H1 (cell line): ENCODE measurements at regions not wholly inside any gene's neighbourhood (a gene's known extent, or its start where the extent isn't known, plus 50 kb on each side); places are given as distances from the start of the nearest gene placed in this dataset.

ENCODE experiments used
- CTCF ChIA-PET: fragments of 300-600 bp; sonication (Branson Sonifier 250); formaldehyde crosslinking; loops from one replicate; lab custom pipeline; 2021; ENCODE audit not compliant: partially characterized antibody; lab: Charles Lee
- POLR2A ChIA-PET: fragments of 300-600 bp; sonication (Branson Sonifier 250); formaldehyde crosslinking; loops from one replicate; lab custom pipeline; 2021; ENCODE audit warnings: inconsistent platforms; ENCODE audit not compliant: partially characterized antibody; lab: Charles Lee
- DNase-seq, 2 experiments: peaks; one replicate each; pipeline versions ENCODE4 v3.0.0 to v3.0.0-alpha.2; 2010 to 2022; ENCODE audit warnings: low spot score in 2 of 2, low read depth in 1 of 2, mixed read lengths in 1 of 2
- FAIRE-seq: peaks from 2 replicates; lab custom pipeline; 2011; peaks lifted over from hg19 to GRCh38; lab: Jason Lieb, UNC
- H2AFZ ChIP-seq: 2 replicates; pipeline ENCODE4 v1.8.1; 2012; ENCODE audit warnings: low read length, inconsistent platforms
- H2AK5ac ChIP-seq: 2 replicates; pipeline ENCODE4 v1.6.1; 2013; ENCODE audit warnings: low read depth, low read length
- H2BK120ac ChIP-seq: replicated peaks from 2 replicates; pipeline ENCODE3; 2013; ENCODE audit warnings: low read depth, low read length, inconsistent platforms
- H2BK12ac ChIP-seq: 2 replicates; pipeline ENCODE4 v1.6.1; 2013; ENCODE audit warnings: low read depth, low read length
- H2BK15ac ChIP-seq: 2 replicates; pipeline ENCODE4 v1.6.1; 2013; ENCODE audit warnings: low read length
- H2BK20ac ChIP-seq: 2 replicates; pipeline ENCODE4 v1.6.1; 2013; ENCODE audit warnings: low read length
- H2BK5ac ChIP-seq: 2 replicates; pipeline ENCODE4 v1.6.1; 2013; ENCODE audit warnings: low read depth, low read length
- H3K14ac ChIP-seq: 2 replicates; pipeline ENCODE4 v1.6.1; 2013; ENCODE audit warnings: inconsistent platforms; ENCODE audit not compliant: insufficient read length
- H3K18ac ChIP-seq: 2 replicates; pipeline ENCODE4 v1.6.1; 2013; ENCODE audit warnings: low read length; ENCODE audit errors: extremely low read depth
- H3K23ac ChIP-seq: 2 replicates; pipeline ENCODE4 v1.6.1; 2013; ENCODE audit warnings: inconsistent platforms; ENCODE audit not compliant: insufficient read length
- H3K23me2 ChIP-seq: 2 replicates; pipeline ENCODE4 v1.6.1; 2013; ENCODE audit warnings: low read depth, low read length
- H3K27ac ChIP-seq: 2 replicates; pipeline ENCODE4 v1.6.1; 2011; ENCODE audit warnings: low read depth, low read length, inconsistent platforms
- H3K27me3 ChIP-seq, 4 experiments: replicated peaks in 1 of 4; 1 replicate in 1 of 4; 2 replicates in 3 of 4; pipeline versions ENCODE4 v1.6.1 to v1.8.1; 2011 to 2013; ENCODE audit warnings: low read length in 3 of 4, mild to moderate bottlenecking in 3 of 4, inconsistent platforms in 2 of 4, mixed read lengths in 2 of 4, moderate library complexity in 1 of 4; ENCODE audit not compliant: control insufficient read depth in 3 of 4, insufficient read depth in 3 of 4; ENCODE audit errors: extremely low read depth in 1 of 4
- H3K36me3 ChIP-seq, 4 experiments: 2 replicates each; pipeline versions ENCODE4 v1.6.1 to v1.8.1; 2011 to 2013; ENCODE audit warnings: mild to moderate bottlenecking in 4 of 4, low read length in 3 of 4, moderate library complexity in 2 of 4, control low read depth in 1 of 4, inconsistent platforms in 1 of 4; ENCODE audit not compliant: insufficient read depth in 4 of 4, control insufficient read depth in 2 of 4
- H3K4ac ChIP-seq: replicated peaks from 2 replicates; pipeline ENCODE3; 2013; ENCODE audit warnings: low read length, low read depth, mixed read lengths, inconsistent platforms; ENCODE audit not compliant: insufficient read length
- H3K4me1 ChIP-seq, 4 experiments: replicated peaks in 1 of 4; 1 replicate in 1 of 4; 2 replicates in 3 of 4; pipeline versions ENCODE4 v1.6.1 to v1.8.1; 2011 to 2013; ENCODE audit warnings: low read length in 3 of 4, inconsistent platforms in 2 of 4, mixed read lengths in 1 of 4; ENCODE audit not compliant: insufficient read depth in 4 of 4, control insufficient read depth in 3 of 4
- H3K4me2 ChIP-seq, 2 experiments: 2 replicates each; pipeline versions ENCODE4 v1.6.1 to v1.8.1; 2011 to 2013; ENCODE audit warnings: low read depth in 2 of 2, low read length in 2 of 2, control low read depth in 1 of 2, inconsistent platforms in 1 of 2, mild to moderate bottlenecking in 1 of 2; ENCODE audit not compliant: insufficient read depth in 1 of 2
- H3K4me3 ChIP-seq, 4 experiments: fragments of 200-600, 300-600 bp in 1 of 4; sonication (generic), shearing (Covaris generic), sonication (Bioruptor Twin) in 1 of 4; 2 replicates each; pipeline versions ENCODE4 v1.5.1 to v1.8.1; 2011 to 2016; ENCODE audit warnings: low read length in 4 of 4, low read depth in 3 of 4, control low read depth in 2 of 4, inconsistent platforms in 2 of 4, mild to moderate bottlenecking in 2 of 4, mixed read lengths in 1 of 4, moderate library complexity in 1 of 4; ENCODE audit not compliant: insufficient read depth in 2 of 4; ENCODE audit errors: extremely low read depth in 1 of 4
- H3K56ac ChIP-seq: replicated peaks from 2 replicates; pipeline ENCODE3; 2013; ENCODE audit warnings: low read depth, mild to moderate bottlenecking, mixed read lengths, low read length, inconsistent platforms; ENCODE audit not compliant: insufficient read length
- H3K79me1 ChIP-seq: 2 replicates; pipeline ENCODE4 v1.6.1; 2013; ENCODE audit warnings: low read depth, low read length, control low read depth
- H3K79me2 ChIP-seq, 2 experiments: 2 replicates each; pipeline versions ENCODE4 v1.6.1 to v1.8.1; 2012 to 2013; ENCODE audit warnings: low read length in 2 of 2, mild to moderate bottlenecking in 2 of 2, inconsistent platforms in 1 of 2; ENCODE audit not compliant: insufficient read depth in 2 of 2, control insufficient read depth in 1 of 2
- H3K9ac ChIP-seq, 4 experiments: replicated peaks in 1 of 4; 1 replicate in 1 of 4; 2 replicates in 3 of 4; pipeline versions ENCODE4 v1.6.1 to v1.8.1; 2011 to 2013; ENCODE audit warnings: low read depth in 3 of 4, low read length in 3 of 4, control low read depth in 2 of 4, mild to moderate bottlenecking in 2 of 4, moderate library complexity in 2 of 4, inconsistent platforms in 1 of 4; ENCODE audit errors: extremely low read depth in 1 of 4
- H3K9me3 ChIP-seq, 2 experiments: 2 replicates each; pipeline versions ENCODE4 v1.6.1 to v1.8.1; 2012 to 2013; ENCODE audit warnings: mild to moderate bottlenecking in 2 of 2, moderate library complexity in 2 of 2, control low read depth in 1 of 2, inconsistent platforms in 1 of 2, low read depth in 1 of 2, low read length in 1 of 2, mixed read lengths in 1 of 2; ENCODE audit not compliant: insufficient read depth in 2 of 2
- H4K20me1 ChIP-seq, 2 experiments: replicated peaks in 1 of 2; 2 replicates each; pipeline versions ENCODE3 to v1.8.1; 2011 to 2013; ENCODE audit warnings: inconsistent platforms in 2 of 2, low read length in 2 of 2, mild to moderate bottlenecking in 1 of 2; ENCODE audit not compliant: insufficient read depth in 2 of 2, control insufficient read depth in 1 of 2
- H4K5ac ChIP-seq: 2 replicates; pipeline ENCODE4 v1.6.1; 2013; ENCODE audit warnings: low read length, low read depth, mixed read lengths, inconsistent platforms; ENCODE audit not compliant: insufficient read length
- H4K8ac ChIP-seq: 2 replicates; pipeline ENCODE4 v1.8.0; 2013; ENCODE audit warnings: mild to moderate bottlenecking, moderate library complexity, low read length, inconsistent platforms; ENCODE audit not compliant: insufficient read depth; ENCODE audit errors: extremely low read depth
- H4K91ac ChIP-seq: replicated peaks from 2 replicates; pipeline ENCODE3; 2013; ENCODE audit warnings: low read length, mixed read lengths, inconsistent platforms; ENCODE audit not compliant: insufficient read length
- CBX5 ChIP-seq: fragments of 300-800, 300-1000 bp; sonication (generic); IDR thresholded peaks from 2 replicates; pipeline ENCODE4 v1.7.1; 2016; ENCODE audit warnings: antibody characterized with exemption, low read length, low read depth
- CTCF ChIP-seq, 3 experiments: IDR thresholded peaks; 1 replicate in 2 of 3; 2 replicates in 1 of 3; pipeline versions ENCODE4 v1.5.1 to v1.6.1; 2011; ENCODE audit warnings: low read length in 3 of 3, mild to moderate bottlenecking in 3 of 3, inconsistent platforms in 2 of 3, low read depth in 1 of 3, moderate library complexity in 1 of 3; ENCODE audit not compliant: insufficient read depth in 1 of 3; ENCODE audit errors: control extremely low read depth in 1 of 3
- EGR1 ChIP-seq: IDR thresholded peaks from 2 replicates; pipeline ENCODE4 v1.6.1; 2011; ENCODE audit warnings: low read depth, low read length, borderline replicate concordance
- EP300 ChIP-seq, 2 experiments: IDR thresholded peaks; 1 replicate in 1 of 2; 2 replicates in 1 of 2; pipeline ENCODE4 v1.6.1; 2011 to 2012; ENCODE audit warnings: low read depth in 2 of 2, low read length in 2 of 2, mild to moderate bottlenecking in 2 of 2, borderline replicate concordance in 1 of 2, inconsistent platforms in 1 of 2, moderate library complexity in 1 of 2
- FOSL1 ChIP-seq: IDR thresholded peaks from 2 replicates; pipeline ENCODE4 v1.6.1; 2011; ENCODE audit warnings: mild to moderate bottlenecking, low read depth, low read length, moderate library complexity; ENCODE audit not compliant: insufficient read depth
- JUND ChIP-seq: IDR thresholded peaks from 2 replicates; pipeline ENCODE4 v1.6.1; 2011; ENCODE audit warnings: mild to moderate bottlenecking, improper control_type of control experiment, low read length
- KDM1A ChIP-seq: fragments of 200-600, 300-600 bp; sonication (generic); IDR thresholded peaks from 2 replicates; pipeline ENCODE4 v1.7.1; 2016; ENCODE audit warnings: mild to moderate bottlenecking, low read length, borderline replicate concordance
- PHF8 ChIP-seq: fragments of 200-600 bp; sonication (generic); conservative IDR thresholded peaks from 2 replicates; pipeline ENCODE4 v1.7.1; 2012; ENCODE audit warnings: low read depth, mild to moderate bottlenecking, inconsistent platforms, low read length, moderate library complexity
- SAP30 ChIP-seq: fragments of 300-600 bp; sonication (generic); IDR thresholded peaks from 2 replicates; pipeline ENCODE4 v1.7.1; 2012; ENCODE audit warnings: low read length, moderate library complexity, mild to moderate bottlenecking, inconsistent platforms; ENCODE audit not compliant: insufficient read depth, insufficient replicate concordance
- TBP ChIP-seq: IDR thresholded peaks from 2 replicates; pipeline ENCODE4 v1.6.1; 2011; ENCODE audit warnings: low read depth, low read length, improper control_type of control experiment
- TEAD4 ChIP-seq: IDR thresholded peaks from 2 replicates; pipeline ENCODE4 v1.6.1; 2012; ENCODE audit warnings: low read depth, low read length, inconsistent platforms, mixed read lengths
- WGBS, 2 experiments: shearing (Covaris generic) in 1 of 2; methylation state at CpG; one replicate each; pipeline versions ENCODE4 v1.1.6 to v1.1.7; 2013 to 2015; ENCODE audit warnings: low lambda C conversion rate in 2 of 2, mixed read lengths in 2 of 2, inconsistent platforms in 1 of 2, low coverage in 1 of 2, missing lambda C conversion rate in 1 of 2; ENCODE audit not compliant: insufficient replicate concordance in 2 of 2, insufficient coverage in 1 of 2, insufficient read length in 1 of 2; ENCODE audit errors: extremely low coverage in 1 of 2, missing lambda C conversion rate in 1 of 2; 5-methylcytosine and 5-hydroxymethylcytosine counted together

DNA sequence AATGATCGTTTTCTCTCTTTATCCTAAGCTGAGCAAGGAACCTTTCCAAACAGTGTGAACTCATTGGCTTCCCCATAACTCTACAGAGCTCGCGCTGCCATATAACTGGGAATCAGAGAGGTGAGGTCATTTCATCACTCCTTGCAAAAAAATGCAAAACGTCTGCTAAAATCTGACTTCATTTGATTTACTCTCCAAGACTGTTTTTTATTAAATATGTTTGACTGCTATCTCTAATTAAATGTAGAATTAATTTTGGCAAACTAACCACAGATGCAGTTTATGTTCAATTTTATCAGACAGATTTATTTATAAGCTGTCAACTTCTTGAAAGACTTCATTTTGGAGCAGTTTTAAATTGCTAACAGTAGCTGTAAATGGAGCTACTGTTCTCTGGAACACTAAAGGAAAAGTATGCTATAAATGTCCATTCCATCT lies 131.6 kb upstream of the SOX5 start:
- H2BK15ac ChIP-seq: no peak overlapping the region
- 90% methylated on average over 4 of the region's 4 CpGs; no CpG with 5 or more reads in 1 of the 2 experiments for whole genome bisulfite sequencing, 2 experiments
- ChIA-PET CTCF (no interaction called here), POLR2A (no interaction called here)
- no peak overlapping the region for H4K91ac ChIP-seq
- no peak overlapping the region for H2BK5ac ChIP-seq
- H3K23ac ChIP-seq: no peak overlapping the region
- H4K20me1 ChIP-seq: no peaks in the 10 kb centered on the region
- no peak overlapping the region for H2AFZ ChIP-seq
- no peak overlapping the region for H2BK20ac ChIP-seq
- no peak overlapping the region for H3K27ac ChIP-seq
- DNase-seq (no peak), FAIRE-seq (no peak)
- no peak overlapping the region for H3K4me2 ChIP-seq
- no peaks in the 10 kb centered on the region for H3K79me2 ChIP-seq
- no peak overlapping the region for H3K9ac ChIP-seq
- no peaks in the 10 kb centered on the region for H3K36me3 ChIP-seq
- peaks cover 0 to 2% (median 0%) of the 10 kb centered on the region in 4 experiments; a peak in 1 of 7 replicates for H3K4me1 ChIP-seq
- no peak overlapping the region for H4K5ac ChIP-seq
- no peak overlapping the region for H2AK5ac ChIP-seq
- H3K79me1 ChIP-seq: no peaks in the 10 kb centered on the region
- no peak overlapping the region for H2BK120ac ChIP-seq
- no peak overlapping the region for H3K18ac ChIP-seq
- no peaks in the 10 kb centered on the region for H3K23me2 ChIP-seq
- H3K4ac ChIP-seq: no peak overlapping the region
- H4K8ac ChIP-seq: no peak overlapping the region
- no peak overlapping the region for H3K14ac ChIP-seq
- no peaks in the 10 kb centered on the region for H3K9me3 ChIP-seq
- H2BK12ac ChIP-seq: no peak overlapping the region
- H3K4me3 ChIP-seq: no peak overlapping the region
- H3K27me3 ChIP-seq: no peaks in the 10 kb centered on the region
- H3K56ac ChIP-seq: no peak overlapping the region
- TF ChIP-seq EGR1 (no peak), PHF8 (no peak), TBP (no peak), FOSL1 (no peak), TEAD4 (no peak), CTCF (IDR thresholded peaks at IDR 0.05; ENCODE audit: control extremely low read depth in 1 of 3, insufficient read depth in 1 of 3, low read depth in 1 of 3, low read length in 3 of 3) (no peak), KDM1A (no peak), CBX5 (no peak), SAP30 (no peak), JUND (no peak), EP300 (IDR thresholded peaks at IDR 0.05; ENCODE audit: borderline replicate concordance in 1 of 2, low read depth in 2 of 2, low read length in 2 of 2) (no peak)
